ENCODE measurements at regions not wholly inside any gene's neighbourhood (a gene's known extent, or its start where the extent isn't known, plus 50 kb on each side); places are given as distances from the start of the nearest gene placed in this dataset.

DNA sequence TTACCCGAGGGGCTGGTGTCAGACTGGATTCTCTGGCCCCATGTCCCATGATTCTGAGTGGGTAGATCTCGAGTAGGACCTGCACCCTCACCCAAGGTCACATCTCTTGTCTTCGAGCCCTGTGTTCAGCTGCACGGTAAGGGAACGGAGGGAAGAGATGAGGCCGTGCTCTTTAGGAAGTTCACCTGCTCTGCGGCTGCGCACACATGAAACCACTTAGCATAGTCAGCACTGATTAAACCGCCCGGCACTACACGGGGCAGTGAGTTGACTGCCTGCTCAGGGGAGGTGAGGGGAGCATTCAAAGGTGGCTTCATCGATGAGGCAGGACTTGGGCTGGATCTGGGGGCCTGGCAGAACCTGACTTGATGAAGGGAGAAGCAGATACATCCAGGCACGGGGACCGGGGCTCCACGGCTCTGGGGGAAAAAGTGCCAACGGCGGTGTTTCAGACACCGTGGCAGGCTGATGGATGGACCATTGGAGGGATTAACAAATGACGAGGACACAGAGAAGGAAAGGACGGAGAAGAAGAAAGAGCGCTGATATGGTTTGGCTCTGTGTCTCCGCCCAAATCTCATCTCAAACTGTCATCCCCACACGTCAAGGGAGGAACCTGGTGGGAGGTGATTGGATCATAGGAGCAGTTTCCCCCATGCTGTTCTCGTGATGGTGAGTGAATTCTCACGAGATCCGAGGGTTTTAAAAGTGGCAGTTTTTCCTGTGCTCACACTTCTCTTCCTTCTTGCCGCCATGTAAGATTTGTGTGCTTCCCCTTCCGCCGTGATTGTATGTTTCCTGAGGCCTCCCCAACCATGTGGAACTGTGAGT, 248.6 kb downstream of the CYP26B1 start:
- no peak for TF ChIP-seq GATA1 (IDR thresholded peaks at IDR 0.05; ENCODE audit: low read depth, low read length)
- no peak for TF ChIP-seq POLR2A (IDR thresholded peaks at IDR 0.05; ENCODE audit: low read length)
